ENCODE measurements at regions not wholly inside any gene's neighbourhood (a gene's known extent, or its start where the extent isn't known, plus 50 kb on each side); places are given as distances from the start of the nearest gene placed in this dataset.
"Not testable (repeated sequence)": the region's sequence is repeated elsewhere in the genome, so short reads cannot be mapped to it uniquely, and the experiment has no call there.

DNA sequence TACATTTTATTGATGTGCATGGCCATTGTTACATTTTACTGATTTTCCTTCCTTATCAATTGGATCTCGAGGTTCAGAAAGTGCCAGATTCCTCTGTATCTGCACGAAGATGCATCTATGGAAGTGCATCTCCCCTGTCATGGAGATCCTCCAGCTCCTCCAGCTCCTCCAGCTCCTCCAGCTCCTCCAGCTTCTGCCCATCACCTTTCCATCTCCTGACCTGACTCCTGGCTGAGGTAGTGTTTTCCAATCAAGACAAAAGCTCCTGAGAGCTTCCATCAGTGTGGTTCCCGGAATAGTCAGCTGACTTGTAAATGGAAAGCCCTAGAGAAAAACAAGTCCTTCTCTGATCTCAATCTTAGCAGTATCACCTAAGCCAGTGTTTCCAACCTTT is 90.8 kb upstream of the KLF6 start:
- peaks cover 53 to 56% of the 10 kb centered on the region in 2 experiments for H3K4me1 ChIP-seq (ENCODE audit: control insufficient read depth in 1 of 2, insufficient read depth in 1 of 2, low read depth in 1 of 2, low read length in 1 of 2)
- no peaks in the 10 kb centered on the region for H3K36me3 ChIP-seq
- no peaks in the 10 kb centered on the region for H3K27me3 ChIP-seq
- no peak overlapping the region for H3K4me3 ChIP-seq (ENCODE audit: low read depth in 1 of 2, low read length in 1 of 2)
- TF ChIP-seq, protein P1, sequence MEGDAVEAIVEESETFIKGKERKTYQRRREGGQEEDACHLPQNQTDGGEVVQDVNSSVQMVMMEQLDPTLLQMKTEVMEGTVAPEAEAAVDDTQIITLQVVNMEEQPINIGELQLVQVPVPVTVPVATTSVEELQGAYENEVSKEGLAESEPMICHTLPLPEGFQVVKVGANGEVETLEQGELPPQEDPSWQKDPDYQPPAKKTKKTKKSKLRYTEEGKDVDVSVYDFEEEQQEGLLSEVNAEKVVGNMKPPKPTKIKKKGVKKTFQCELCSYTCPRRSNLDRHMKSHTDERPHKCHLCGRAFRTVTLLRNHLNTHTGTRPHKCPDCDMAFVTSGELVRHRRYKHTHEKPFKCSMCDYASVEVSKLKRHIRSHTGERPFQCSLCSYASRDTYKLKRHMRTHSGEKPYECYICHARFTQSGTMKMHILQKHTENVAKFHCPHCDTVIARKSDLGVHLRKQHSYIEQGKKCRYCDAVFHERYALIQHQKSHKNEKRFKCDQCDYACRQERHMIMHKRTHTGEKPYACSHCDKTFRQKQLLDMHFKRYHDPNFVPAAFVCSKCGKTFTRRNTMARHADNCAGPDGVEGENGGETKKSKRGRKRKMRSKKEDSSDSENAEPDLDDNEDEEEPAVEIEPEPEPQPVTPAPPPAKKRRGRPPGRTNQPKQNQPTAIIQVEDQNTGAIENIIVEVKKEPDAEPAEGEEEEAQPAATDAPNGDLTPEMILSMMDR (IDR thresholded peaks at IDR 0.05), result no peak
- H3K9me3 ChIP-seq, result no peaks in the 10 kb centered on the region
- H3K27ac ChIP-seq, result peak overlapping the region; percentile 79

DNA sequence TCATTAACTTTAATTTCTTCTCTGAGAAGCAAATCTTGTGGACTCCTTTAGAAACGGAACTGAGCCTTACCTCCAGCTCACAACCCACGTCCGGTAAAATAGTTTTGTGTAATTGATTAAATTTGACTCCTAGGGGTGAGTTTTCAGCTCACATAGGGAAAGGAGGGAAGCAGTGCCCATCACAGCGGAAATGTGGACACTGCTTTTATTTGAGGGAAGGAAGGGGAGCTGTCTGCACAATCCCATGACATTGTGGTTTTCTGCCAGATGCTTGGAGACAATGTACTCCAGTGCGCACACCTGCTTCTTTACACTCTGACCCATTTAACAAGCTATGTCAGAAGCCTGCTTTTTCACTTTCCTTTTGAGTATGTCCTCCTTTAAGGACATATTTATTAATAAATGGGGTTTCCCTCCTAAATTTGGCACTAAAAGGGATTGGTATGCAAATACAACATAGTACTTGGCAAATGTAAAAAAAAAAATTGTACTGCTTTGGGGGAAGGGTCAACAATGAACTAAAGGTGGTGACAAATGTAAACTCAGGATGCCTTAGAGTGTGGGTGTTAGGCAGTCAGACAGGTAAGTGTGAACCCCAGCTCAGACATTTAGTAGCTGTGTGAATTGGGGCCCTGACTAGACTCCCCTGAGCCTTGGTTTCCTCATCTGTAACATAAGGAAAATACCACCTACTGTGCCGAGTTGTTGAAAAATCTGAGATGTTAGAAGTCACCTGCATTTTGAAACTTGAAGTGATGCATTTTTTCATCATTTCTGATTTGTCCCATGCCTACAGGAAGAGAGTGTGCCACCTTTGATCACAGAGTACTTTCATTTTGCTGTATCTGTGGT is 90.2 kb upstream of the KLF6 start:
- H3K4me1 ChIP-seq (ENCODE audit: control insufficient read depth in 1 of 2, insufficient read depth in 1 of 2, low read depth in 1 of 2, low read length in 1 of 2), result peaks cover 53 to 56% of the 10 kb centered on the region in 2 experiments
- no peaks in the 10 kb centered on the region for H3K9me3 ChIP-seq
- TF ChIP-seq, protein P1 (IDR thresholded peaks at IDR 0.05), result no peak
- no peaks in the 10 kb centered on the region for H3K27me3 ChIP-seq
- H3K36me3 ChIP-seq, result no peaks in the 10 kb centered on the region
- peak overlapping the region; percentile 79 for H3K27ac ChIP-seq
- H3K4me3 ChIP-seq (ENCODE audit: low read depth in 1 of 2, low read length in 1 of 2), result peak overlapping the region in 1 of 2 experiments; percentile 15

DNA sequence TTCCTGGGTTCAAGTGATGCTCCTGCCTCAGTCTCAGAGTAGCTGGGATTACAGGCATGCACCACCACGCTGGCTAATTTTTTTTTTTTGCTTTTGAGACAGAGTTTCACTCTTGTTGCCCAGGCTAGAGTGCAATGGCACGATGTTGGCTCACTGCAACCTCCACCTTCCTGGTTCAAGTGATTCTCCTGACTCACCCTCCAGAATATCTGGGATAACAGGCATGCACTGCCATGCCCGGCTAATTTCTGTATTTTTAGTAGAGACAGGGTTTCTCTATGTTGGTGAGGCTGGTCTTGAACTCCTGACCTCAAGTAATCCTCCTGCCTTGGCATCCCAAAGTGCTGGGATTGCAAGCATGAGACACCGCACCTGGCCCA is 89.6 kb upstream of the KLF6 start:
- H3K36me3 ChIP-seq; H3K9me3 ChIP-seq; H3K27me3 ChIP-seq; H3K4me3 ChIP-seq (ENCODE audit: low read depth in 1 of 2, low read length in 1 of 2): not testable (repeated sequence)
- H3K4me1 ChIP-seq (ENCODE audit: control insufficient read depth in 1 of 2, insufficient read depth in 1 of 2, low read depth in 1 of 2, low read length in 1 of 2), result peaks cover 53 to 56% of the 10 kb centered on the region in 2 experiments
- H3K27ac ChIP-seq, result peak overlapping the region; percentile 79

- Histone ChIP-seq H3K27me3 (no peaks in the 10 kb centered on the region), H3K4me1 (ENCODE audit: control insufficient read depth in 1 of 2, insufficient read depth in 1 of 2, low read depth in 1 of 2, low read length in 1 of 2) (peaks cover 53 to 56% of the 10 kb centered on the region in 2 experiments)
Observed at GRCh38 chr10:3873728-3874461, 88.9 kb upstream of the KLF6 start.

DNA sequence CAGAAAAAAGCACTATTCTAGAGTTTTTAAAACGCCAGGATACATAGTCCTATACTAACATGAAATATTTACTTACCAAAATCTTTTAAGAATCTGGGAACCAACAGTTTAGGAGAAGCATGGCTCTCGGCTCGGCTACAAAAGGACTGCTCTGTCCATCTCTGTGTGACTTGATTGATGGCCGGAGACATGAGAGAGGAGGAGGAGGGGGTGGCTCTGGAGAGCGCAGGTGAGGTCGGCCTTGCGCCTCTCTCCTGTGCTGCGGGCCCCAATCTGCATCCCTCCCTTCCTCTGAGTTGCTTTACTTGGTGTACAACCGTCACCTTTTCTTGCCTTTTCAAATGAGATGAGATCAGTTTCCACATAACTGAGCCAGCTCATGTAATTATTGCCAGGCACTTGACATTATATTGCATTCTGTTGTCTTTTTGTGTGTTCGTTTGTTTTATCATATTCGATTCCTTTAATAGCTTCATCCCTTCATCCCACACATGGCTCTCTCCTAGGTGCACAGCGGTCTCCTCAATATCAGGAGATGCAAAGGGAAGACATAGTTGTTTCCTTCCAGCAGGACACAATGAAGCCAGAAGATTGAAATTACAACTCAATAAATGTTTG is 87.8 kb upstream of the KLF6 start:
- H3K27ac ChIP-seq, result peak overlapping the region; percentile 79
- no peak overlapping the region for H3K4me3 ChIP-seq (ENCODE audit: low read depth in 1 of 2, low read length in 1 of 2)
- peaks cover 52 to 53% of the 10 kb centered on the region in 2 experiments for H3K4me1 ChIP-seq (ENCODE audit: control insufficient read depth in 1 of 2, insufficient read depth in 1 of 2, low read depth in 1 of 2, low read length in 1 of 2)
- H3K36me3 ChIP-seq, result no peaks in the 10 kb centered on the region
- no peaks in the 10 kb centered on the region for H3K27me3 ChIP-seq
- H3K9me3 ChIP-seq, result no peaks in the 10 kb centered on the region
- TF ChIP-seq, protein P1 (IDR thresholded peaks at IDR 0.05), result no peak

More at GRCh38 chr10:3873728-3874461, 88.9 kb upstream of the KLF6 start:
- H3K27ac ChIP-seq, result peak overlapping the region; percentile 79
- H3K4me3 ChIP-seq (ENCODE audit: low read depth in 1 of 2, low read length in 1 of 2), result no peak overlapping the region
- TF ChIP-seq, protein P1 (IDR thresholded peaks at IDR 0.05), result no peak
- H3K9me3 ChIP-seq, result no peaks in the 10 kb centered on the region
- no peaks in the 10 kb centered on the region for H3K36me3 ChIP-seq

Data from neutrophil (primary cell).